ENCODE measurements at regions not wholly inside any gene's neighbourhood (a gene's known extent, or its start where the extent isn't known, plus 50 kb on each side); places are given as distances from the start of the nearest gene placed in this dataset.

- TF ChIP-seq POLR2A (IDR thresholded peaks at IDR 0.05), result no peak
- TF ChIP-seq CTCF (IDR thresholded peaks at IDR 0.05), result no peak
- intact Hi-C loops (cut with DNase I; ENCODE audit: low total_unique reads), result no loop called here
- H3K4me3 ChIP-seq, result no peak overlapping the region
- H3K27ac ChIP-seq, result no peak overlapping the region
- H3K27me3 ChIP-seq, result no peaks in the 10 kb centered on the region
- no peaks in the 10 kb centered on the region for H3K9me3 ChIP-seq
- H3K36me3 ChIP-seq, result no peaks in the 10 kb centered on the region
- no peaks in the 10 kb centered on the region for H3K4me1 ChIP-seq
- no peak for DNase-seq
These were observed 127.4 kb downstream of the ZNF365 start for GRCh38 chr10:62501547-62501946.

DNA sequence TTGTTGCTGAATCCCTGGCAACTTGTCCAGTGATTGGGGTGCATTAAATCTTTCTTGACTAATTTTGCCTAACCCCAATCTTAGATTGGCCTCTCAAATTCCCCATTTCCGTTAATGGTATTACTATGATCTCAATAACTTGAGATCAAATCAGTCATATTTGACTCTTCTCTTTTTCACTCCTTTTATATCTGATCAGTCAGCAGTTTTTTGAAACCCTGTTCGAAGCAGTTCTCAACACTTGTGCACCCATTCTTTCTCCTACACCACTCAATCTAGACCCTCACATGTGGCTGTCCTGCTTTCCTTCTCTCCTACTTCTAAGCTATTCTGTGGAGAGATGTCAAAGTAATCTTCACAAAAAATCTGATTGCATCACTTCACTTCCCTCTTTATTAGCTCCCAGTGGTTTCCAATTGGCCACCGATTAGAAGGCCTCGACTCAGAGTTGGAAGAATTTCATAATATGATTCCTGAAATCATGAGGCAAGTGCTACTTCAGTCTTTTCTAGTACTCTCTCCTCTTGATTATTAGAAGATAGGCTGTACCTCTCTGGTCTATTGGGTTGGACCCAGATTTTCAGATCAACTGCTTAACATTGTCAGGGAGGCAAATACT lies 128.9 kb downstream of the ZNF365 start:
- no peaks in the 10 kb centered on the region for H3K9me3 ChIP-seq
- DNase-seq, result no peak
- H3K4me3 ChIP-seq, result no peak overlapping the region
- no peaks in the 10 kb centered on the region for H3K27me3 ChIP-seq
- H3K27ac ChIP-seq, result no peak overlapping the region
- intact Hi-C loops (cut with DNase I; ENCODE audit: low total_unique reads), result no loop called here
- TF ChIP-seq CTCF (IDR thresholded peaks at IDR 0.05) (no peak), POLR2A (IDR thresholded peaks at IDR 0.05) (no peak)
- no peaks in the 10 kb centered on the region for H3K4me1 ChIP-seq
- no peaks in the 10 kb centered on the region for H3K36me3 ChIP-seq

GRCh38 chr10:62503872-62504271 lies 129.7 kb downstream of the ZNF365 start:
- no peaks in the 10 kb centered on the region for H3K27me3 ChIP-seq
- DNase-seq, result no peak
- no peaks in the 10 kb centered on the region for H3K36me3 ChIP-seq
- H3K4me3 ChIP-seq, result no peak overlapping the region
- no peaks in the 10 kb centered on the region for H3K4me1 ChIP-seq
- TF ChIP-seq CTCF (IDR thresholded peaks at IDR 0.05) (no peak), POLR2A (IDR thresholded peaks at IDR 0.05) (no peak)
- intact Hi-C loops (cut with DNase I; ENCODE audit: low total_unique reads), result no loop called here
- no peaks in the 10 kb centered on the region for H3K9me3 ChIP-seq
- H3K27ac ChIP-seq, result no peak overlapping the region

- intact Hi-C loops (cut with DNase I; ENCODE audit: low total_unique reads), result no loop called here
- no peaks in the 10 kb centered on the region for H3K27me3 ChIP-seq
- TF ChIP-seq CTCF (IDR thresholded peaks at IDR 0.05) (no peak), POLR2A (IDR thresholded peaks at IDR 0.05) (no peak)
These were observed 132.2 kb downstream of the ZNF365 start for GRCh38 chr10:62506371-62506770.

DNA sequence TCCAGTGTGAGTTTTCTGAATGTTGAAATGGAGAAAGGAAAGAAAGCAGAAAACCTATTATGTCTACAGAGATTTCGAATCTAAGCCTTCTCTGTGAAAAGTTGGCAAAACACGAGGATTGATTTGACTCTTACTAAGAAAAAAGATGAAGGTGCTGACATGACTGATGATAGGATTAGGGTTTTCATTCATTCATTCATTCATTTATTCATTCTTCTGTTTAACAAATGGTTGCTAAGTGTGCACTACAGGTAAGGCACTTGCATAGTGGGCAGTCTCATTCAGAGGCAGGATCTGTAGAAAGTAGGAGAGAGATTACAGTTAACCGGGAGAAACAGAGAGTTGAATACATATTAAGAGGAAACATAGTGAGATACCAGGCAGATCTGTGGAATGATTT lies 137.1 kb downstream of the ZNF365 start:
- DNase-seq, result no peak
- Histone ChIP-seq H3K9me3 (no peaks in the 10 kb centered on the region), H3K27ac (no peak overlapping the region), H3K36me3 (no peaks in the 10 kb centered on the region), H3K27me3 (no peaks in the 10 kb centered on the region), H3K4me1 (no peaks in the 10 kb centered on the region), H3K4me3 (no peak overlapping the region)
- intact Hi-C loops (cut with DNase I; ENCODE audit: low total_unique reads), result no loop called here
- TF ChIP-seq POLR2A (IDR thresholded peaks at IDR 0.05), result no peak
- no peak for TF ChIP-seq CTCF (IDR thresholded peaks at IDR 0.05)

More at GRCh38 chr10:62506371-62506770, 132.2 kb downstream of the ZNF365 start:
- H3K9me3 ChIP-seq, result no peaks in the 10 kb centered on the region
- no peaks in the 10 kb centered on the region for H3K4me1 ChIP-seq
- H3K36me3 ChIP-seq, result no peaks in the 10 kb centered on the region
- no peak overlapping the region for H3K27ac ChIP-seq
- H3K4me3 ChIP-seq, result no peak overlapping the region
- no peak for DNase-seq
